ENCODE measurements at regions not wholly inside any gene's neighbourhood (a gene's known extent, or its start where the extent isn't known, plus 50 kb on each side); places are given as distances from the start of the nearest gene placed in this dataset.

- no peak overlapping the region for H3K9ac ChIP-seq (ENCODE audit: low read length)
- no peaks in the 10 kb centered on the region for H3K79me2 ChIP-seq (replicated peaks; ENCODE audit: insufficient read depth, low read length)
- TF ChIP-seq POLR2AphosphoS5 (IDR thresholded peaks at IDR 0.05) (no peak), TAF1 (IDR thresholded peaks at IDR 0.05; ENCODE audit: low read depth) (no peak), CTCF (IDR thresholded peaks at IDR 0.05; ENCODE audit: poor library complexity, severe bottlenecking) (no peak), RAD21 (conservative IDR thresholded peaks at IDR 0.05) (no peak)
- H3K27ac ChIP-seq (ENCODE audit: low read length): no peak overlapping the region
- peaks cover 4% of the 10 kb centered on the region for H3K9me3 ChIP-seq (ENCODE audit: low read length)
- H3K27me3 ChIP-seq (ENCODE audit: insufficient read depth, low read depth, low read length): no peaks in the 10 kb centered on the region
- H3F3A ChIP-seq (ENCODE audit: insufficient read depth, low read length, poor library complexity, severe bottlenecking): no peaks in the 10 kb centered on the region
- no peaks in the 10 kb centered on the region for H4K20me1 ChIP-seq (ENCODE audit: insufficient read depth)
- H3K9me2 ChIP-seq (ENCODE audit: insufficient read depth, low read length): no peaks in the 10 kb centered on the region
- H3K4me3 ChIP-seq (ENCODE audit: low read length): no peak overlapping the region
- no peaks in the 10 kb centered on the region for H3K36me3 ChIP-seq (ENCODE audit: insufficient read depth, low read length)
- H2AFZ ChIP-seq (ENCODE audit: low read depth, low read length): no peak overlapping the region
- H3K4me2 ChIP-seq (ENCODE audit: low read length): no peak overlapping the region
Observed at GRCh38 chr4:81272671-81273070, 57.6 kb upstream of the PRKG2 start.

Small RNAs in the stretch of these regions (small RNA-seq; reads per million reads assigned to genes)
- gene RNU5A-2P: 0.06 to 0.90 (median 0.56) reads per million in 3 experiments

Measured in neural cell (in vitro differentiated cells).